Activated CD4-positive, alpha-beta T cell treated with anti-CD3 and anti-CD28 coated beads, Interleukin-2, amount 50 U/mL, for 16 hours (primary cell): ENCODE measurements at regions not wholly inside any gene's neighbourhood (a gene's known extent, or its start where the extent isn't known, plus 50 kb on each side); places are given as distances from the start of the nearest gene placed in this dataset.
"Not testable (repeated sequence)": the region's sequence is repeated elsewhere in the genome, so short reads cannot be mapped to it uniquely, and the experiment has no call there.

Experiments
- DNase-seq: peaks from one replicate; pipeline ENCODE4 v3.0.0-alpha.2; 2020

- no peak for DNase-seq
Measured at GRCh38 chr14:103186909-103187586, 63.8 kb downstream of the TNFAIP2 start.

- DNase-seq: no peak
Measured at GRCh38 chr14:103187911-103188310, 64.7 kb downstream of the TNFAIP2 start.

- peak; percentile 5 for DNase-seq
Measured at GRCh38 chr14:103188810-103189480, 65.7 kb downstream of the TNFAIP2 start.

GRCh38 chr14:103189481-103190470 lies 66.5 kb downstream of the TNFAIP2 start:
- no peak for DNase-seq

GRCh38 chr14:103190741-103191140 lies 67.5 kb downstream of the TNFAIP2 start:
- no peak for DNase-seq

GRCh38 chr14:103191844-103192243 lies 68.6 kb downstream of the TNFAIP2 start:
- DNase-seq: no peak

GRCh38 chr14:103192246-103192840 lies 69.1 kb downstream of the TNFAIP2 start:
- DNase-seq: no peak

- not testable (repeated sequence) for DNase-seq
Measured at GRCh38 chr14:103192861-103193260, 69.6 kb downstream of the TNFAIP2 start.

- DNase-seq: not testable (repeated sequence)
Measured at GRCh38 chr14:103193491-103193890, 70.2 kb downstream of the TNFAIP2 start.

GRCh38 chr14:103194256-103195045 lies 71.2 kb downstream of the TNFAIP2 start:
- DNase-seq: no peak

- no peak for DNase-seq
Measured at GRCh38 chr14:103195828-103196615, 72.8 kb downstream of the TNFAIP2 start.

GRCh38 chr14:103196716-103197115 lies 73.5 kb downstream of the TNFAIP2 start:
- no peak for DNase-seq

- no peak for DNase-seq
Measured at GRCh38 chr14:103198131-103199105, 75.2 kb downstream of the TNFAIP2 start.

- no peak for DNase-seq
Measured at GRCh38 chr14:103199124-103199523, 75.9 kb downstream of the TNFAIP2 start.

- no peak for DNase-seq
Measured at GRCh38 chr14:103201801-103202200, 78.5 kb downstream of the TNFAIP2 start.

GRCh38 chr14:103204852-103205540 lies 81.7 kb downstream of the TNFAIP2 start:
- no peak for DNase-seq

GRCh38 chr14:103205541-103205906 lies 82.3 kb downstream of the TNFAIP2 start:
- DNase-seq: no peak

- DNase-seq: no peak
Measured at GRCh38 chr14:103206023-103206481, 82.8 kb downstream of the TNFAIP2 start.

- DNase-seq: no peak
Measured at GRCh38 chr14:103206836-103207387, 83.7 kb downstream of the TNFAIP2 start.
